ENCODE measurements at regions not wholly inside any gene's neighbourhood (a gene's known extent, or its start where the extent isn't known, plus 50 kb on each side); places are given as distances from the start of the nearest gene placed in this dataset.

- TF ChIP-seq CTCF (IDR thresholded peaks at IDR 0.05; ENCODE audit: low read depth, low read length) = no peak
- DNase-seq (ENCODE audit: extremely low read depth, low read depth) = no peak
Measured at GRCh38 chr5:74290634-74291241, 349.8 kb downstream of the ENC1 start.

- no peak for TF ChIP-seq CTCF (IDR thresholded peaks at IDR 0.05; ENCODE audit: low read depth, low read length)
- no peak for DNase-seq (ENCODE audit: extremely low read depth, low read depth)
Measured at GRCh38 chr5:74289691-74290090, 350.8 kb downstream of the ENC1 start.

- TF ChIP-seq CTCF (IDR thresholded peaks at IDR 0.05; ENCODE audit: low read depth, low read length) = no peak
- DNase-seq (ENCODE audit: extremely low read depth, low read depth) = no peak
Measured at GRCh38 chr5:74289238-74289637, 351.3 kb downstream of the ENC1 start.

- DNase-seq (ENCODE audit: extremely low read depth, low read depth) = no peak
- no peak for TF ChIP-seq CTCF (IDR thresholded peaks at IDR 0.05; ENCODE audit: low read depth, low read length)
Measured at GRCh38 chr5:74288448-74289108, 351.9 kb downstream of the ENC1 start.

- TF ChIP-seq CTCF (IDR thresholded peaks at IDR 0.05; ENCODE audit: low read depth, low read length) = no peak
- DNase-seq (ENCODE audit: extremely low read depth, low read depth) = no peak
Measured at GRCh38 chr5:74288038-74288437, 352.5 kb downstream of the ENC1 start.

GRCh38 chr5:74286734-74287695 lies 353.5 kb downstream of the ENC1 start:
- TF ChIP-seq CTCF (IDR thresholded peaks at IDR 0.05; ENCODE audit: low read depth, low read length) = no peak
- DNase-seq (ENCODE audit: extremely low read depth, low read depth) = no peak

Data from AG09319 (cell line).